Aorta (tissue), 5 donors: ENCODE measurements at regions not wholly inside any gene's neighbourhood (a gene's known extent, or its start where the extent isn't known, plus 50 kb on each side); places are given as distances from the start of the nearest gene placed in this dataset.

Source experiments
- ATAC-seq: fragments of 200-7000 bp; cut with Tn5 transposase; one replicate; pipeline ENCODE4 v1.9.1; 2022; ENCODE audit warnings: moderate library complexity; ENCODE audit not compliant: low FRiP score
- DNase-seq, 2 donors: peaks; one replicate each; pipeline ENCODE4 v3.0.0-alpha.2; 2020
- H3K27ac ChIP-seq, 2 donors: one replicate each; pipeline ENCODE4 v1.5.1; 2013; ENCODE audit warnings: low read length in 2 of 2, mild to moderate bottlenecking in 2 of 2, moderate library complexity in 2 of 2, control low read depth in 1 of 2, inconsistent platforms in 1 of 2, low read depth in 1 of 2
- H3K27me3 ChIP-seq, 2 donors: one replicate each; pipeline ENCODE4 v1.6.1; 2013; ENCODE audit warnings: control low read depth in 1 of 2, low read length in 1 of 2, mild to moderate bottlenecking in 1 of 2, moderate library complexity in 1 of 2; ENCODE audit not compliant: insufficient read depth in 2 of 2, control insufficient read depth in 1 of 2
- H3K36me3 ChIP-seq, 2 donors: one replicate each; pipeline ENCODE4 v1.6.1; 2013; ENCODE audit warnings: control low read depth in 1 of 2, low read length in 1 of 2, mild to moderate bottlenecking in 1 of 2; ENCODE audit not compliant: insufficient read depth in 2 of 2, control insufficient read depth in 1 of 2
- H3K4me1 ChIP-seq, 2 donors: one replicate each; pipeline ENCODE4 v1.6.1; 2013; ENCODE audit warnings: low read length in 2 of 2, control low read depth in 1 of 2, mild to moderate bottlenecking in 1 of 2, moderate library complexity in 1 of 2; ENCODE audit not compliant: insufficient read depth in 2 of 2, control insufficient read depth in 1 of 2
- H3K4me3 ChIP-seq, 2 donors: one replicate each; pipeline ENCODE4 v1.5.1; 2013; ENCODE audit warnings: low read length in 2 of 2, control low read depth in 1 of 2, mild to moderate bottlenecking in 1 of 2
- H3K9me3 ChIP-seq: one replicate; pipeline ENCODE4 v1.6.1; 2013; ENCODE audit warnings: mild to moderate bottlenecking, low read length; ENCODE audit not compliant: control insufficient read depth
- WGBS, 2 donors: extraction: QIAGEN DNeasy Blood & Tissue Kit; methylation state at CpG; one replicate each; pipeline ENCODE4 v1.1.7; 2013; 5-methylcytosine and 5-hydroxymethylcytosine counted together
- intact Hi-C, 2 donors: fragments of 100-400 bp; cut with DNase I; formaldehyde crosslinking; loops; one replicate each; pipeline versions ENCODE4 v1.14.2 to v1.15.0; 2022
- donor health status: healthy with polysubstance abuse.
- donor health status: Bipolar disorder and iron deficiency.
- donor health status: DM: no; HTN: no; CAD: no.
- donor health status: DM: no; HTN: no; CAD: no.
- donor health status: DM: yes; HTN: yes; CAD: no.

DNA sequence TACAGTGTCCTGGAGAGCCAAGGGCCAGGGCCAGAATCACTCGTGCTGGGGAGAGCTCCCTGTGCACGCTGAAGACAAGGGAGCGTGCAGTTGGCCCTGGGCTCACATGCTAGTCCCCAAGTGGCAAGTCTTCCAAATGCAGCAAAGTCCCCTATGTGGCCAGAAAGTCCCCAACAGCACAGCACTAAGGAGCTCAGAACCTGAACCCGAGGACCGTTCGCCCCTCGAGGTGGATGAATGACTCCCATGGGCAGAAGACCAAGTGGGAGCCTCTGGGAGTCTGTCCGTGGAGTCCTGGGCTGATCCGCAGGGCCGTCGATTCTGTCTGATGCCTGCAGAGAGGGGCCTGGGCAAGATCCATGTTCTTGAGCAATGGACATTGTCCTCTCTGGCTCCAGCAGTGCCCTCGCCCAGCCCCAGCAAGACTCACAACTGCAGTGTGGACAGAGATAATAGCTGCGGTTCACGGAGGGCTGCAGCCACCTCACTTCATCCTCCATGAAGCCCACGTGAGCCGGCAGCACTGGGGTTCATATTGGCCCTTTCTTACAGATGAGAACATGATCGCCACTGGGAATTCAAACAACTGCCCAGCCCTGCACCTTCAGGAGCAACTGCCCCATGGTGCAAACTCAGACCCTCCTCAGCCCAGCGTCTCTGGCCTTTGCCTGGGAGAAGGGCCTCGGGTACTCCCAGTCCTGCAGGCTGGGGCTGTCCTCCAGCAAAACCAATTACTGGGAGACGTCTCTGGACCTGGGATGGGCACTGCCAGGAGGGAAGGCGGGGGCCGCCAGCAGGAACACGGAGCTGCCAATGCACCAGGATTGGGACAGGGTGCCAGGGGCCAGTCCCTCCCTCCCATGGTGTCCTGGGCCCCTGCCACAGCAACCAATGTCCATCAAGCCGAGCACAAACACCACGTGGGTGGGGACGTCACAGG is 243.7 kb downstream of the NPHP4 start:
- ATAC-seq: no peak
- Histone ChIP-seq H3K9me3 (no peaks in the 10 kb centered on the region), H3K4me3 (no peak overlapping the region), H3K4me1 (no peaks in the 10 kb centered on the region), H3K36me3 (no peaks in the 10 kb centered on the region), H3K27ac (no peak overlapping the region), H3K27me3 (no peaks in the 10 kb centered on the region)
- WGBS, 2 donors: 71% methylated on average over 26 of the region's 26 CpGs
- DNase-seq: peak; percentile 43 to 67
- intact Hi-C loops: loop anchor here in 1 of 2 donors (5.0 kb wide), 1 partner anchor 236 kb away; no protein-coding TSS in a partner anchor

DNA sequence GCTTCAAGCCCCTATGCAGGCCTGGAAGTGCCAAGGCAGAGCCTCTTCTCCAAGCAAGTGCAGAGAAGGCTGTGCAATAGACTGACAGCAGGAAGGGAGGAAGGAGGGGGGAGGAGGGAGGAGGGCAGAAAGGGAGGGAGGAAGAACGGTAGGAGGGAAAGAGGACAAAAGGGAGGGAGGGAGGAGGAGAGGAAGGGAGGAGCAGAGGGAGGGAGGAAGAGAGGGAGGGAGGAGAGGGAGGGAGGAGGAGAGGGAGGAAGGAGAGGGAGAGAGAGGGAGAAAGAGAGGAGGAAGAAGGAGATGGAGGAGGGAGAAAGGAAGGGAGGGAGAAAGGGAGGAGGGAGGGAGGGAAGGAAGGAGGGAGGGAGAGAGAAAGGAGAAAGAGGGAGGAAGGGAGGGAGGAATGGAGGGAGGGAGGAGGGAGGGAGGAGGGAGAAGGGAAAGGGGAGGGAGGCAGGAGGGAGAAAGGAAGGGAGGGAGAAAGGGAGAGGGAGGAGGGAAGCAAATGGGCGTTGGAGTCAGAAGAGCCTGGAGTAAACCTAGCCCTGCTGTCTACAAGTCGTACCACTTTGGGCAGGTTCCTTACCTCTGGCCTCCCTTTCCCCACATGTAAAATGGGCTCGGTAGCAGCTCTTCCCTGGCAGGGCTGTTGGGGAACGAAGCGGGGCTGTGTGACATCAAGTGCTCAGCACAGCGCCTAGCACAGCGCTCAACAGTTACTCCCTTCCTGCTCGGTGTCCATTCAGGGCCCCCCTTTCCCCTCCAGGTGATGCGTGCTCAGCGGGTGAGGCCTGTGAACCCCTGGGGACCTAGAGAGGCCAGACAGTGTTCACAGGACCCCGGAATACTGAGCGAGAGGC is 244.6 kb downstream of the NPHP4 start:
- 66 to 70% methylated on average over 13 of the region's 13 CpGs for WGBS, 2 donors
- Histone ChIP-seq H3K36me3 (no peaks in the 10 kb centered on the region), H3K27ac (no peak overlapping the region), H3K4me1 (no peaks in the 10 kb centered on the region), H3K4me3 (no peak overlapping the region), H3K9me3 (no peaks in the 10 kb centered on the region), H3K27me3 (no peaks in the 10 kb centered on the region)
- peak in 1 of 2 donors; percentile 24 for DNase-seq
- intact Hi-C loops: loop anchor here in 1 of 2 donors (5.0 kb wide), 1 partner anchor 235 kb away; no protein-coding TSS in a partner anchor
- ATAC-seq: no peak

DNA sequence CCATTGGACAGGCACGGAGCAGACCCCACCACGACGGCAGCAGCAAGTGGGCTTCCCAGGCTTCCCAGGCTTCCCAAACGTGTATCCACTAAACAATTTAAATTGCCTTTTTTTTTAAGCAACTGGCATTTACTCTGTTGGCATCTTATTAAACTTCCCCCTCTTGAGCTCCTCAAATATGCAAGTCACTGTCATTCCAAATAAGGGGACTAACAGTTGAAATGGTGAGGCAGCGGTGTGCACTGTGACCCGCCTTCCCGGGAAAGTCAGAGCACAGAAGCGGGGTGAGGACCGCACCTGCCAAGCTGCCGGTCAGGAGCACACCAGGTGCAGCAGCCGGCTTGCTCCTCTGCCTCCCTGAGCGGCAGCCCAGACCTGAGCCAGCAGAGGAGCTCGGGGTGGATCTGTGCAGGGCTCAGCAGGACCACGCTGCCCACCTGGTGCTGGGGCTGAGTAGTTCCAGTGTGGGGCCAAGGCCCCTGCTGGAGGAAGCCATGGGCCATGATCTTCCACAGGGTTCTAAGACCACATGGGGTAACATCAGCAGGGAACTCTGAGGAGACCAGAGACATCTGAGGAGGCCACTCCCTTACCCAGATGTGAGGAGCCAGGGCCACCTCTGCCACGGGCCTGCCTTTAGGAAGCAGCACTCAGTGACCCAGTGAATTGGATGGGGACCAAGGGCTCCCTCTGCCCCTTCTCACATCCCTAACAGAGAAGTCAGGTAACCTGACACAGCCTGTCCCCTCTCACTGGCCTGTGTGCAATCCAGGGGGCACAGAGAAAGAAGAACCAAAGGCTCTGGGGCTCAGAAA is 245.4 kb downstream of the NPHP4 start:
- ATAC-seq (no peak), DNase-seq (peak in 1 of 2 donors; percentile 34)
- H3K27ac ChIP-seq: no peak overlapping the region
- H3K36me3 ChIP-seq: no peaks in the 10 kb centered on the region
- no peaks in the 10 kb centered on the region for H3K27me3 ChIP-seq
- intact Hi-C loops: loop anchor here in 1 of 2 donors (5.0 kb wide), 1 partner anchor 235 kb away; no protein-coding TSS in a partner anchor
- no peak overlapping the region for H3K4me3 ChIP-seq
- 53 to 63% methylated on average over 15 of the region's 15 CpGs for WGBS, 2 donors
- no peaks in the 10 kb centered on the region for H3K4me1 ChIP-seq
- no peaks in the 10 kb centered on the region for H3K9me3 ChIP-seq

DNA sequence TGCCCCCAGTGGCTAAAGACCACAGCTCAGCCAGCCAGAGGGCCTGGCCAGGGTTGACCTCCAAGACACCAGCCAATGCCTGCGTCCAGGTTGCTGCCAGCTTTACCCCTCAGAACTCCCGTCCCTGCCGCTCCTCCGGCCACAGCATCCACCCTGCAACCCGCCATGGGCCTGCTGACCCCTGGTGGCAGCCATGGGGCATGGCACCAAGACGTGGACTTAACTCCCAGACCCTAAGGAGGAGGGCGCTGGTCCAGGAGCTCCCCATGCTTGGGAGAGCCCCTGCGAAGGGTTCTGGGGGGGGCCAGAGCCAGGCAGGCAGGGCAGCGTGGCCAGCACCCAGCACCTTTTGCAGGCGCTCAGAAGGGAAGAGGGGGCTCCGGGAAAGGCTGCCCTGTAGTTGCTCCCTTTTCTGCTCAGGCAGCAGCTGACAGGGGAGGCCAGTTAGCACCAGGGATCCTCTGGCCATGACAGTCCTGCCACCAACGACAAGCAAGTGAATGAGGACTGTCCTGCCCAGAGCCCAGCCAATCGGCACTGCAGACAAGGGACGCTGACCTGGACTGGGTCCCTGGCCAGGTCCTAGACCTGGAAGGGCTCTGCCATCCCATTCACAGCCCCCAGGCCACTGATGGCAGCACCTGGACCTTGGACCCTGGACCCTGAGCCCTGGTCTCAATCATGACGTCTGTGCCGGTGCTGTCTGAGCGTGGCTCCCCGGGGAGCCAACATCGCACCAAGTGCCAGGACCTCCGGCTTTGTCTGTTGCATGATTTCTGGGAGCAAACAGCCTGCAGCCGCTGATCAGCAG is 246.2 kb downstream of the NPHP4 start:
- Histone ChIP-seq H3K36me3 (no peaks in the 10 kb centered on the region), H3K9me3 (no peaks in the 10 kb centered on the region), H3K4me3 (no peak overlapping the region), H3K27ac (no peak overlapping the region), H3K27me3 (no peaks in the 10 kb centered on the region), H3K4me1 (no peaks in the 10 kb centered on the region)
- intact Hi-C loops: loop anchor here in 1 of 2 donors (5.0 kb wide), 1 partner anchor 234 kb away; no protein-coding TSS in a partner anchor
- 27% methylated on average over 21 of the region's 21 CpGs for WGBS, 2 donors
- ATAC-seq (peak; percentile 73), DNase-seq (peak; percentile 63 to 85)

DNA sequence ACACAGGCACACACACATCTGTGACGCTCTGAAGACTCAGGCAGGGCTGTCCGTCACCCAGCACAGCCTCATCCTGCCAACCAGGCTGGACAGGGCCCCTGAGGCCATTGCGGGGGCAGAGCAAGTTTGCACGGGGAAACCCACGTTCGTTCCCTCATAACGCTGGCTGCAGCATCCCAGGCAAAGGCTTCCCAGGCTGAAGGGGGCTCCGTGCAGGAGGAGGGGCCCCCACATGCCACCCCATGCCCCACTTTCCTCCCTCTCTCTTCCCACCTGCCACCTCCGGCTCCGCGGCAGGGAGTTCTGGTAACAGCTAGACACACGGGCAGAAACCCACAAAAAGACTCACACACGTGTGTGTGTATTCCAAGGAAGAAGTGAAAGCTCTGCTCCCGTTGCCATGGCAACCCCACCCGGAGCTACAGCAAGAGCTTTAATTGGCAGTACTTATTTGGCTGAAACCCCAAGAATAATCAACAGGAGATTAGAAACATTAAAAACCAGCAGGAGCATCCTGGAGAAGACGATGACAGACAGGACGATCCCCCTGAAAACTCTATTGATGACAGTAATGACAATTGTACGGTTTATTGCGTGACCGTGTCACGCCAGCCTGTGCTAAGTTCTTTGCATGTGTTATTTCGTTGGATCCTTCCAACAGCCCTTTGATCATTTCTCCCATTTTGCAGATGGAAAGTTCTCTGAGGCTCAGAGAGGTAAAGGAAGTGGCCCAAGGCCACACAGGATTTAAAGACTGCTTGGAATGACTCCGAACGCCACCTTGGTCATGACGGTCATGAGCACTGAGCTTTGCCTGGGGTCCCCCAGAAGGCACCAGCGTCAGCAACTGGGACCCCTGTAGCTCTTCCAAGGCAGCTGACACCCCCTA is 247.1 kb downstream of the NPHP4 start:
- no peaks in the 10 kb centered on the region for H3K36me3 ChIP-seq
- no peaks in the 10 kb centered on the region for H3K27me3 ChIP-seq
- DNase-seq: peak in 1 of 2 donors; percentile 27
- 43 to 47% methylated on average over 26 of the region's 26 CpGs for whole genome bisulfite sequencing, 2 donors
- no peak overlapping the region for H3K4me3 ChIP-seq
- intact Hi-C loops: loop anchor here in 1 of 2 donors (5.0 kb wide), 1 partner anchor 233 kb away; no protein-coding TSS in a partner anchor
- ATAC-seq: no peak
- H3K27ac ChIP-seq: no peak overlapping the region
- H3K4me1 ChIP-seq: no peaks in the 10 kb centered on the region
- H3K9me3 ChIP-seq: no peaks in the 10 kb centered on the region

DNA sequence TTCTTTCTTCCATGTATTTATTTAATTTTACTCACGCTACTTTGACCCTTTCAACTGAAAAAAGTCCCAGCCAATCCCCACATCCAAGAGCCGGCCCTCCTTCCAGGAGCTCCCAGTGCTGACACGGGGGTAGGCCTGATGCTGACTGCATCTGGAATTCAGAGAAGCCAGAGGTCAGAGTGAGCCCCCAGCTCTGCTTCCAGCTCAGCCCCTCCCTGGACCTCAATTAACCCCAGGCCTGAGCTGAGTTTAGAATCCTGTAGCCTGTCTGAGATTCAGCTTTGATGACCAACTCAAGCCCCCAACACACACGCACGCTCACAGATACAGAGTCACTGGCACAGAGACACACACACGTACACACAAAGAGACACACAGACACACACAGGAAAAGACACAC is 247.9 kb downstream of the NPHP4 start:
- H3K36me3 ChIP-seq: no peaks in the 10 kb centered on the region
- DNase-seq (peak; percentile 9 to 14), ATAC-seq (no peak)
- H3K4me3 ChIP-seq: no peak overlapping the region
- H3K9me3 ChIP-seq: no peaks in the 10 kb centered on the region
- no peak overlapping the region for H3K27ac ChIP-seq
- WGBS, 2 donors: 75 to 78% methylated on average over 6 of the region's 6 CpGs
- H3K27me3 ChIP-seq: no peaks in the 10 kb centered on the region
- H3K4me1 ChIP-seq: no peaks in the 10 kb centered on the region
- intact Hi-C loops: no loop called here

DNA sequence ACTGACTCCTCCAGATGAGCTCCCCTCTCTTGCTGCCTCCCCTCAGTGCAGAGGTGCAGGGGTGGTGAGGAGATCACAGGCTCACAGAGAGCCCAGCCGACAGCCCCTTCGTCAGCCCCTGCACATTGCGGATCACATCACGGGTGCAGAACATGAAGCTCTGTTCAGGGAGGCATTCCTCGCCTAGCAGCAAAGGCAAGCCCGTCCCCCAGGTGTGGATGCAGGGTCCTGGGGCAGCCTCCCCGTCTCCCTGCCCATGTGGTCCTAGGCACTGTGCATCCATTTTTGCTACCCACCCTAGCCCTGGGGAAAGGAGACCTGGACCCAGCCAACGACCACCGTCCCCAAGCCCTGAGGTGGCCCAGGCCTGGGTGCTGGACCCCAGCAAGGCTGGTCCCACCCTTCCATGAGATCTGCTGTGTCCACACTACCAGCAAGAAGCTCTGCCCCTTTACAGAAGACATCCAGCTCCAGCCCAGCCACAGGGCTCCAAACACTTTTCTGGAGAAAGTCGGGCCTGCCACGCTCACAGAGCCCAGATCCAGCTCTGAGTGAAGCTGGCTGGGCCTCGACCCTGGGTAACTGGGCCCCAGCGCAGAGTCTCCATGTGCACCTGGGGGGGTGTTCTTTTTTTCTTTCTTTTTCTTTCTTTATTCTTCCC is 248.7 kb downstream of the NPHP4 start:
- DNase-seq: peak; percentile 26 to 59
- Histone ChIP-seq H3K4me1 (no peaks in the 10 kb centered on the region), H3K27me3 (no peaks in the 10 kb centered on the region), H3K4me3 (no peak overlapping the region), H3K36me3 (no peaks in the 10 kb centered on the region), H3K9me3 (no peaks in the 10 kb centered on the region), H3K27ac (no peak overlapping the region)
- no peak for ATAC-seq
- intact Hi-C loops: no loop called here
- WGBS, 2 donors: 80 to 81% methylated on average over 13 of the region's 13 CpGs
